ENCODE measurements at regions not wholly inside any gene's neighbourhood (a gene's known extent, or its start where the extent isn't known, plus 50 kb on each side); places are given as distances from the start of the nearest gene placed in this dataset.

DNA sequence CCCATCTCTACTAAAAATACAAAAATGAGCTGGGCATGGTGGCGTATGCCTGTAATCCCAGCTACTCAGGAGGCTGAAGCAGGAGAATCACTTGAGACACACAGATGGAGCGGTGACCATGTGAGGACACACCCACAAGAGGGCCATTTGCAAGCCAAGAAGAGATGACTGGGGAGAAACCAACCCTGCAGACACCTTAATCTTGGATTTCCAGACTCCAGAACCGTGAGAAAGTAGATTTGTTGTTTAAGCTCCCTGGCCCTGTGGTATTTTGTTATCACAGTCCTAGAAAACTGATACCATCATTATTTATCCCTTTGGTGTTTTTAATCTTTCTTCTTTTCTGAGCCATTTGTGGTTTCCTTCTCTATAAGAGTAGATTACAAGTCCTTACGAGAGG, 88.6 kb upstream of the ID2 start:
- TF ChIP-seq, protein P1, sequence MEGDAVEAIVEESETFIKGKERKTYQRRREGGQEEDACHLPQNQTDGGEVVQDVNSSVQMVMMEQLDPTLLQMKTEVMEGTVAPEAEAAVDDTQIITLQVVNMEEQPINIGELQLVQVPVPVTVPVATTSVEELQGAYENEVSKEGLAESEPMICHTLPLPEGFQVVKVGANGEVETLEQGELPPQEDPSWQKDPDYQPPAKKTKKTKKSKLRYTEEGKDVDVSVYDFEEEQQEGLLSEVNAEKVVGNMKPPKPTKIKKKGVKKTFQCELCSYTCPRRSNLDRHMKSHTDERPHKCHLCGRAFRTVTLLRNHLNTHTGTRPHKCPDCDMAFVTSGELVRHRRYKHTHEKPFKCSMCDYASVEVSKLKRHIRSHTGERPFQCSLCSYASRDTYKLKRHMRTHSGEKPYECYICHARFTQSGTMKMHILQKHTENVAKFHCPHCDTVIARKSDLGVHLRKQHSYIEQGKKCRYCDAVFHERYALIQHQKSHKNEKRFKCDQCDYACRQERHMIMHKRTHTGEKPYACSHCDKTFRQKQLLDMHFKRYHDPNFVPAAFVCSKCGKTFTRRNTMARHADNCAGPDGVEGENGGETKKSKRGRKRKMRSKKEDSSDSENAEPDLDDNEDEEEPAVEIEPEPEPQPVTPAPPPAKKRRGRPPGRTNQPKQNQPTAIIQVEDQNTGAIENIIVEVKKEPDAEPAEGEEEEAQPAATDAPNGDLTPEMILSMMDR (IDR thresholded peaks at IDR 0.05), result no peak
- TF ChIP-seq POLR2A (IDR thresholded peaks at IDR 0.05), result no peak
